Activated naive CD8-positive, alpha-beta T cell (primary cell): ENCODE measurements at regions not wholly inside any gene's neighbourhood (a gene's known extent, or its start where the extent isn't known, plus 50 kb on each side); places are given as distances from the start of the nearest gene placed in this dataset.

Experiments used
- H3K27ac Mint-ChIP-seq: one replicate; pipeline ENCODE4 v1.8.0; 2021; ENCODE audit warnings: mixed read lengths
- H3K27me3 Mint-ChIP-seq: one replicate; pipeline ENCODE4 v1.8.0; 2021; ENCODE audit warnings: mixed read lengths
- H3K36me3 Mint-ChIP-seq: one replicate; pipeline ENCODE4 v1.8.0; 2021; ENCODE audit warnings: mixed read lengths
- H3K4me1 Mint-ChIP-seq: one replicate; pipeline ENCODE4 v1.8.0; 2021; ENCODE audit warnings: low read depth, mixed read lengths
- H3K4me3 Mint-ChIP-seq: one replicate; pipeline ENCODE4 v1.8.0; 2021; ENCODE audit warnings: mild to moderate bottlenecking, mixed read lengths
- H3K9me3 Mint-ChIP-seq: one replicate; pipeline ENCODE4 v1.8.0; 2021; ENCODE audit warnings: low read depth, mixed read lengths

GRCh38 chr17:63095879-63096278 is 129.8 kb downstream of the TANC2 start:
- Mint-ChIP-seq H3K9me3 (no peaks in the 10 kb centered on the region), H3K36me3 (peaks cover 13% of the 10 kb centered on the region), H3K27ac (no peak overlapping the region), H3K4me1 (no peaks in the 10 kb centered on the region), H3K4me3 (no peak overlapping the region), H3K27me3 (no peaks in the 10 kb centered on the region)

GRCh38 chr17:63096426-63096825 is 130.4 kb downstream of the TANC2 start:
- Mint-ChIP-seq H3K9me3 (no peaks in the 10 kb centered on the region), H3K4me3 (no peak overlapping the region), H3K4me1 (no peaks in the 10 kb centered on the region), H3K36me3 (peaks cover 14% of the 10 kb centered on the region), H3K27me3 (no peaks in the 10 kb centered on the region), H3K27ac (no peak overlapping the region)

GRCh38 chr17:63099425-63099824 is 133.4 kb downstream of the TANC2 start:
- Mint-ChIP-seq H3K36me3 (peaks cover 14% of the 10 kb centered on the region), H3K27ac (no peak overlapping the region), H3K9me3 (no peaks in the 10 kb centered on the region), H3K27me3 (no peaks in the 10 kb centered on the region), H3K4me1 (no peaks in the 10 kb centered on the region), H3K4me3 (no peak overlapping the region)

- no peaks in the 10 kb centered on the region for H3K4me1 Mint-ChIP-seq
- peaks cover 14% of the 10 kb centered on the region for H3K36me3 Mint-ChIP-seq
- no peaks in the 10 kb centered on the region for H3K9me3 Mint-ChIP-seq
- no peak overlapping the region for H3K27ac Mint-ChIP-seq
- H3K27me3 Mint-ChIP-seq, result no peaks in the 10 kb centered on the region
- no peak overlapping the region for H3K4me3 Mint-ChIP-seq
Measured at GRCh38 chr17:63102034-63102433, 136.0 kb downstream of the TANC2 start.

GRCh38 chr17:63106050-63106449 is 140.0 kb downstream of the TANC2 start:
- Mint-ChIP-seq H3K9me3 (no peaks in the 10 kb centered on the region), H3K27me3 (no peaks in the 10 kb centered on the region), H3K4me1 (no peaks in the 10 kb centered on the region), H3K27ac (no peak overlapping the region), H3K4me3 (no peak overlapping the region), H3K36me3 (peaks cover 5% of the 10 kb centered on the region)

GRCh38 chr17:63109661-63110060 is 143.6 kb downstream of the TANC2 start:
- H3K4me1 Mint-ChIP-seq, result no peaks in the 10 kb centered on the region
- no peaks in the 10 kb centered on the region for H3K36me3 Mint-ChIP-seq
- H3K27me3 Mint-ChIP-seq, result no peaks in the 10 kb centered on the region
- no peak overlapping the region for H3K4me3 Mint-ChIP-seq
- H3K27ac Mint-ChIP-seq, result no peak overlapping the region
- no peaks in the 10 kb centered on the region for H3K9me3 Mint-ChIP-seq

GRCh38 chr17:63113167-63113566 is 147.1 kb downstream of the TANC2 start:
- no peaks in the 10 kb centered on the region for H3K27me3 Mint-ChIP-seq
- no peak overlapping the region for H3K27ac Mint-ChIP-seq
- H3K9me3 Mint-ChIP-seq, result no peaks in the 10 kb centered on the region
- no peaks in the 10 kb centered on the region for H3K4me1 Mint-ChIP-seq
- no peak overlapping the region for H3K4me3 Mint-ChIP-seq
- H3K36me3 Mint-ChIP-seq, result no peaks in the 10 kb centered on the region

- H3K4me1 Mint-ChIP-seq, result no peaks in the 10 kb centered on the region
- H3K27ac Mint-ChIP-seq, result no peak overlapping the region
- no peaks in the 10 kb centered on the region for H3K27me3 Mint-ChIP-seq
- H3K36me3 Mint-ChIP-seq, result no peaks in the 10 kb centered on the region
- H3K4me3 Mint-ChIP-seq, result no peak overlapping the region
- no peaks in the 10 kb centered on the region for H3K9me3 Mint-ChIP-seq
Measured at GRCh38 chr17:63116228-63116627, 150.2 kb downstream of the TANC2 start.

- no peak overlapping the region for H3K27ac Mint-ChIP-seq
- no peaks in the 10 kb centered on the region for H3K4me1 Mint-ChIP-seq
- H3K27me3 Mint-ChIP-seq, result no peaks in the 10 kb centered on the region
- H3K36me3 Mint-ChIP-seq, result no peaks in the 10 kb centered on the region
- H3K9me3 Mint-ChIP-seq, result no peaks in the 10 kb centered on the region
- H3K4me3 Mint-ChIP-seq, result no peak overlapping the region
Measured at GRCh38 chr17:63116967-63117830, 151.2 kb downstream of the TANC2 start.

GRCh38 chr17:63120406-63120805 is 154.4 kb downstream of the TANC2 start:
- Mint-ChIP-seq H3K4me3 (no peak overlapping the region), H3K9me3 (no peaks in the 10 kb centered on the region), H3K27me3 (no peaks in the 10 kb centered on the region), H3K27ac (no peak overlapping the region), H3K4me1 (no peaks in the 10 kb centered on the region), H3K36me3 (peaks cover 4% of the 10 kb centered on the region)

- Mint-ChIP-seq H3K27ac (no peak overlapping the region), H3K27me3 (no peaks in the 10 kb centered on the region), H3K9me3 (no peaks in the 10 kb centered on the region), H3K4me3 (no peak overlapping the region), H3K36me3 (peaks cover 7% of the 10 kb centered on the region), H3K4me1 (no peaks in the 10 kb centered on the region)
Measured at GRCh38 chr17:63124536-63124935, 158.5 kb downstream of the TANC2 start.

- no peaks in the 10 kb centered on the region for H3K9me3 Mint-ChIP-seq
- no peak overlapping the region for H3K27ac Mint-ChIP-seq
- H3K36me3 Mint-ChIP-seq, result peaks cover 7% of the 10 kb centered on the region
- no peaks in the 10 kb centered on the region for H3K27me3 Mint-ChIP-seq
- no peak overlapping the region for H3K4me3 Mint-ChIP-seq
- H3K4me1 Mint-ChIP-seq, result no peaks in the 10 kb centered on the region
Measured at GRCh38 chr17:63124958-63125357, 158.9 kb downstream of the TANC2 start.

- no peaks in the 10 kb centered on the region for H3K27me3 Mint-ChIP-seq
- no peak overlapping the region for H3K4me3 Mint-ChIP-seq
- no peaks in the 10 kb centered on the region for H3K4me1 Mint-ChIP-seq
- H3K9me3 Mint-ChIP-seq, result no peaks in the 10 kb centered on the region
- peaks cover 7% of the 10 kb centered on the region for H3K36me3 Mint-ChIP-seq
- H3K27ac Mint-ChIP-seq, result no peak overlapping the region
Measured at GRCh38 chr17:63125987-63126386, 160.0 kb downstream of the TANC2 start.

GRCh38 chr17:63126607-63127006 is 160.6 kb downstream of the TANC2 start:
- H3K9me3 Mint-ChIP-seq, result no peaks in the 10 kb centered on the region
- no peaks in the 10 kb centered on the region for H3K4me1 Mint-ChIP-seq
- H3K36me3 Mint-ChIP-seq, result peaks cover 7% of the 10 kb centered on the region
- H3K27me3 Mint-ChIP-seq, result no peaks in the 10 kb centered on the region
- H3K27ac Mint-ChIP-seq, result no peak overlapping the region
- H3K4me3 Mint-ChIP-seq, result no peak overlapping the region

GRCh38 chr17:63132459-63132911 is 166.4 kb downstream of the TANC2 start:
- no peak overlapping the region for H3K4me3 Mint-ChIP-seq
- no peaks in the 10 kb centered on the region for H3K27me3 Mint-ChIP-seq
- H3K27ac Mint-ChIP-seq, result no peak overlapping the region
- no peaks in the 10 kb centered on the region for H3K9me3 Mint-ChIP-seq
- H3K4me1 Mint-ChIP-seq, result no peaks in the 10 kb centered on the region
- H3K36me3 Mint-ChIP-seq, result peaks cover 3% of the 10 kb centered on the region

GRCh38 chr17:63133491-63133890 is 167.5 kb downstream of the TANC2 start:
- no peak overlapping the region for H3K27ac Mint-ChIP-seq
- H3K4me1 Mint-ChIP-seq, result no peaks in the 10 kb centered on the region
- H3K4me3 Mint-ChIP-seq, result no peak overlapping the region
- H3K27me3 Mint-ChIP-seq, result no peaks in the 10 kb centered on the region
- no peaks in the 10 kb centered on the region for H3K9me3 Mint-ChIP-seq
- peaks cover 3% of the 10 kb centered on the region for H3K36me3 Mint-ChIP-seq
